HCT116 (cell line): ENCODE measurements at regions not wholly inside any gene's neighbourhood (a gene's known extent, or its start where the extent isn't known, plus 50 kb on each side); places are given as distances from the start of the nearest gene placed in this dataset.

ENCODE experiments used
- ATAC-seq: fragments of 200-7000 bp; cut with Tn5 transposase; 2 replicates; pipeline ENCODE4 v1.9.1; 2020; ENCODE audit warnings: mild to moderate bottlenecking, moderate library complexity
- BruUV-seq: library from RNA; stranded (reverse); fragments of 400-500 nt; replicated peaks from 2 replicates; lab custom pipeline; 2021; lab: Mats Ljungman, UMichigan
- CTCF ChIA-PET: fragments of 300-600 bp; sonication (Branson Sonifier 250); formaldehyde crosslinking; loops from one replicate; lab custom pipeline; 2021; ENCODE audit warnings: antibody characterized with exemption; lab: Charles Lee
- POLR2A ChIA-PET: fragments of 300-600, 350-600 bp; sonication (Branson Sonifier 250); formaldehyde crosslinking; loops from one replicate; lab custom pipeline; 2021; ENCODE audit warnings: antibody characterized with exemption; lab: Charles Lee
- RAD21 ChIA-PET, 2 experiments: fragments of 300-600 bp; sonication (Branson Sonifier 250); formaldehyde crosslinking; loops; one replicate each; lab custom pipeline; 2023; ENCODE audit warnings: low total read pairs in 2 of 2; ENCODE audit not compliant: uncharacterized antibody in 2 of 2, unreplicated experiment in 2 of 2, low non-redundant PET in 1 of 2; lab: Charles Lee
- DNase-seq: peaks from one replicate; pipeline ENCODE4 v3.0.0-alpha.2; 2010; ENCODE audit warnings: low read depth, low spot score
- H2AFZ ChIP-seq: fragments of 200-600 bp; shearing (Covaris generic), sonication (generic); 2 replicates; pipeline ENCODE4 v1.6.1; 2017; ENCODE audit warnings: low read depth, mixed run types, mixed read lengths, antibody characterized with exemption, low read length; ENCODE audit not compliant: poor library complexity, severe bottlenecking
- H3K27ac ChIP-seq: 2 replicates; pipeline ENCODE4 v1.5.1; 2012; ENCODE audit warnings: low read depth, low read length
- H3K27me3 ChIP-seq: fragments of 200-600 bp; sonication (generic); 2 replicates; pipeline ENCODE4 v1.6.1; 2016; ENCODE audit warnings: mixed run types, low read length, mixed read lengths; ENCODE audit not compliant: insufficient read depth
- H3K36me3 ChIP-seq, 2 experiments: fragments of 200-500 bp in 1 of 2; fragments of 200-600 bp in 1 of 2; sonication (Bioruptor generic) in 1 of 2; sonication (generic) in 1 of 2; 2 replicates each; pipeline versions ENCODE4 v1.5.1 to v1.6.1; 2014 to 2016; ENCODE audit warnings: low read length in 2 of 2, inconsistent platforms in 1 of 2, mixed read lengths in 1 of 2, mixed run types in 1 of 2; ENCODE audit not compliant: insufficient read depth in 2 of 2, control insufficient read depth in 1 of 2
- H3K4me1 ChIP-seq, 2 experiments: fragments of 200-600 bp in 1 of 2; sonication (generic) in 1 of 2; 2 replicates each; pipeline versions ENCODE4 v1.5.1 to v1.6.1; 2012 to 2017; ENCODE audit warnings: low read length in 2 of 2, inconsistent platforms in 1 of 2, mild to moderate bottlenecking in 1 of 2, mixed read lengths in 1 of 2, mixed run types in 1 of 2, moderate library complexity in 1 of 2; ENCODE audit not compliant: insufficient read depth in 2 of 2, control insufficient read depth in 1 of 2
- H3K4me2 ChIP-seq: fragments of 200-600 bp; sonication (generic); 2 replicates; pipeline ENCODE4 v1.6.1; 2017; ENCODE audit warnings: mixed run types, low read length, mixed read lengths
- H3K4me3 ChIP-seq, 2 experiments: fragments of 200-600 bp in 1 of 2; sonication (generic) in 1 of 2; replicated peaks in 1 of 2; 2 replicates each; pipeline ENCODE4 v1.5.1; 2011 to 2016; ENCODE audit warnings: low read length in 2 of 2, control low read depth in 1 of 2, low read depth in 1 of 2, mild to moderate bottlenecking in 1 of 2, mixed read lengths in 1 of 2, mixed run types in 1 of 2
- H3K79me2 ChIP-seq: fragments of 200-600 bp; sonication (generic); 2 replicates; pipeline ENCODE4 v1.6.1; 2017; ENCODE audit warnings: mild to moderate bottlenecking, mixed run types, low read length, moderate library complexity, mixed read lengths; ENCODE audit not compliant: insufficient read depth
- H3K9ac ChIP-seq: fragments of 200-600 bp; sonication (generic); 2 replicates; pipeline ENCODE4 v1.6.1; 2016; ENCODE audit warnings: low read length, mixed read lengths
- H3K9me2 ChIP-seq: fragments of 200-600 bp; sonication (generic), shearing (Covaris generic); 2 replicates; pipeline ENCODE4 v1.6.1; 2017; ENCODE audit warnings: mixed run types, mild to moderate bottlenecking, moderate library complexity; ENCODE audit not compliant: insufficient read depth
- H3K9me3 ChIP-seq, 2 experiments: fragments of 200-500 bp in 1 of 2; fragments of 200-600 bp in 1 of 2; sonication (Bioruptor generic) in 1 of 2; sonication (generic) in 1 of 2; 2 replicates each; pipeline ENCODE4 v1.6.1; 2014 to 2017; ENCODE audit warnings: low read length in 2 of 2, mixed read lengths in 2 of 2, inconsistent platforms in 1 of 2, low read depth in 1 of 2, mild to moderate bottlenecking in 1 of 2, mixed run types in 1 of 2, moderate library complexity in 1 of 2; ENCODE audit not compliant: control insufficient read depth in 1 of 2, insufficient read depth in 1 of 2
- H4K20me1 ChIP-seq: fragments of 200-600 bp; sonication (generic), shearing (Covaris generic); 2 replicates; pipeline ENCODE4 v1.6.1; 2017; ENCODE audit warnings: mixed run types, mild to moderate bottlenecking, moderate library complexity; ENCODE audit not compliant: insufficient read depth
- CEBPB ChIP-seq: IDR thresholded peaks from 2 replicates; pipeline ENCODE4 v1.6.1; 2012; ENCODE audit warnings: low read depth
- EGR1 ChIP-seq: IDR thresholded peaks from 2 replicates; pipeline ENCODE4 v1.6.1; 2012; ENCODE audit warnings: low read depth
- EZH2phosphoT487 ChIP-seq: fragments of 200-600 bp; IDR thresholded peaks from 2 replicates; pipeline ENCODE4 v1.6.1; 2018; ENCODE audit warnings: antibody characterized with exemption, borderline replicate concordance
- FOSL1 ChIP-seq: IDR thresholded peaks from 2 replicates; pipeline ENCODE4 v1.6.1; 2012; ENCODE audit warnings: low read depth
- POLR2A ChIP-seq: IDR thresholded peaks from 2 replicates; pipeline ENCODE4 v1.7.0; 2011; ENCODE audit warnings: borderline replicate concordance; ENCODE audit not compliant: insufficient read depth, insufficient read length; ENCODE audit errors: extremely low read depth
- POLR2AphosphoS5 ChIP-seq: IDR thresholded peaks from 2 replicates; pipeline ENCODE4 v1.6.1; 2011; ENCODE audit warnings: mild to moderate bottlenecking, low read depth, low read length, moderate library complexity
- RAD21 ChIP-seq: IDR thresholded peaks from 2 replicates; pipeline ENCODE4 v1.6.1; 2012; ENCODE audit warnings: low read depth, mild to moderate bottlenecking
- TCF7L2 ChIP-seq: IDR thresholded peaks from 2 replicates; pipeline ENCODE4 v1.7.0; 2011; ENCODE audit warnings: borderline replicate concordance, inconsistent platforms; ENCODE audit not compliant: insufficient read depth, insufficient read length; ENCODE audit errors: extremely low read depth
- ZBTB33 ChIP-seq: IDR thresholded peaks from 2 replicates; pipeline ENCODE4 v1.6.1; 2011; ENCODE audit warnings: mild to moderate bottlenecking, low read length, moderate library complexity; ENCODE audit not compliant: insufficient replicate concordance; ENCODE audit errors: extremely low read depth
- intact Hi-C: fragments of 100-400 bp; cut with micrococcal nuclease; formaldehyde crosslinking; loops from 2 replicates; pipeline ENCODE4 v1.10.0; 2022
- TF ChIP-seq, protein P1 (sequence below), 3 experiments: fragments of 200-600 bp in 1 of 3; sonication (generic) in 1 of 3; IDR thresholded peaks in 2 of 3; conservative IDR thresholded peaks in 1 of 3; 2 replicates each; pipeline ENCODE4 v1.5.1; 2012 to 2017; ENCODE audit warnings: low read depth in 2 of 3, low read length in 2 of 3, antibody characterized with exemption in 1 of 3, borderline replicate concordance in 1 of 3, control low read depth in 1 of 3, mild to moderate bottlenecking in 1 of 3, mixed read lengths in 1 of 3, mixed run types in 1 of 3, moderate library complexity in 1 of 3; ENCODE audit not compliant: insufficient read depth in 1 of 3
- TF ChIP-seq, protein P2 (sequence below): IDR thresholded peaks from 2 replicates; pipeline ENCODE4 v1.6.1; 2012

DNA sequence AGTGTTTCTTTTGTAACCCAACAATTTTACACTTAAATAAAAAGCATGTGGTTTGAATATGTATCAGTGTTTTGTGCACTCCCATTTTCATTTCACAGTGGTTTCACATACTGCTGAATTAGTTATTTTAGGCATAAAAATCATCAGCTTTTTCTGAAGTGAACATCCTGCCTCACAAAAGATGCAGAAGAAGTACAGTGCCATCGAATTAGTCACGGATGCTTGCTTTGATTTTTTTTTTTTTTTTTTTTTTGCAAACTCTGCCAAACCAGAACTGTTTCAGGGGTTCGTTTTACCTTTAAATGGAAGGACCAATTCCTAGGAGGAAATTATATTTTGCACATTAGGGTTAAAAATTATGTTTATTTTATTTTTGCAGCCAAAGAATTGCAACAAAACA lies 158.6 kb downstream of the RPS12 start:
- Histone ChIP-seq H4K20me1 (no peaks in the 10 kb centered on the region), H3K27ac (no peak overlapping the region)
- no peak for TF ChIP-seq FOSL1
- TF ChIP-seq EZH2phosphoT487 = no peak
- no peak for TF ChIP-seq EGR1
- TF ChIP-seq TCF7L2 = no peak
- TF ChIP-seq POLR2A = no peak
- TF ChIP-seq POLR2AphosphoS5 = no peak
- TF ChIP-seq RAD21 = no peak
- TF ChIP-seq, protein P1, sequence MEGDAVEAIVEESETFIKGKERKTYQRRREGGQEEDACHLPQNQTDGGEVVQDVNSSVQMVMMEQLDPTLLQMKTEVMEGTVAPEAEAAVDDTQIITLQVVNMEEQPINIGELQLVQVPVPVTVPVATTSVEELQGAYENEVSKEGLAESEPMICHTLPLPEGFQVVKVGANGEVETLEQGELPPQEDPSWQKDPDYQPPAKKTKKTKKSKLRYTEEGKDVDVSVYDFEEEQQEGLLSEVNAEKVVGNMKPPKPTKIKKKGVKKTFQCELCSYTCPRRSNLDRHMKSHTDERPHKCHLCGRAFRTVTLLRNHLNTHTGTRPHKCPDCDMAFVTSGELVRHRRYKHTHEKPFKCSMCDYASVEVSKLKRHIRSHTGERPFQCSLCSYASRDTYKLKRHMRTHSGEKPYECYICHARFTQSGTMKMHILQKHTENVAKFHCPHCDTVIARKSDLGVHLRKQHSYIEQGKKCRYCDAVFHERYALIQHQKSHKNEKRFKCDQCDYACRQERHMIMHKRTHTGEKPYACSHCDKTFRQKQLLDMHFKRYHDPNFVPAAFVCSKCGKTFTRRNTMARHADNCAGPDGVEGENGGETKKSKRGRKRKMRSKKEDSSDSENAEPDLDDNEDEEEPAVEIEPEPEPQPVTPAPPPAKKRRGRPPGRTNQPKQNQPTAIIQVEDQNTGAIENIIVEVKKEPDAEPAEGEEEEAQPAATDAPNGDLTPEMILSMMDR (IDR thresholded peaks at IDR 0.05 in 2 of 3, conservative IDR thresholded peaks at IDR 0.05 in 1 of 3; ENCODE audit: borderline replicate concordance in 1 of 3, insufficient read depth in 1 of 3, low read depth in 2 of 3, low read length in 2 of 3) = no peak
- TF ChIP-seq CEBPB = no peak
- TF ChIP-seq, protein P2, sequence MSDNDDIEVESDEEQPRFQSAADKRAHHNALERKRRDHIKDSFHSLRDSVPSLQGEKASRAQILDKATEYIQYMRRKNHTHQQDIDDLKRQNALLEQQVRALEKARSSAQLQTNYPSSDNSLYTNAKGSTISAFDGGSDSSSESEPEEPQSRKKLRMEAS = no peak
- TF ChIP-seq ZBTB33 = no peak
- TF ChIP-seq, all 23 proteins: peak for 0
- ATAC-seq (no peak), DNase-seq (no peak)
- Histone ChIP-seq H3K27me3 (peaks cover 9% of the 10 kb centered on the region; the same call in 1 of the 2 replicates), H3K79me2 (no peaks in the 10 kb centered on the region), H3K9me2 (no peaks in the 10 kb centered on the region), H3K9me3 (no peaks in the 10 kb centered on the region), H3K4me1 (no peaks in the 10 kb centered on the region), H3K36me3 (no peaks in the 10 kb centered on the region), H3K9ac (no peak overlapping the region), H3K4me3 (no peak overlapping the region), H3K4me2 (no peak overlapping the region), H2AFZ (no peak overlapping the region)
- BruUV-seq = no TSS peak
- POLR2A ChIA-PET = no interaction called here
- RAD21 ChIA-PET = no interaction called here
- intact Hi-C loops = no loop called here
- CTCF ChIA-PET = interaction anchor here (2.6 kb wide), 1 partner anchor 11 kb away, joined by 13 read pairs; no protein-coding TSS in a partner anchor
